ENCODE measurements at regions not wholly inside any gene's neighbourhood (a gene's known extent, or its start where the extent isn't known, plus 50 kb on each side); places are given as distances from the start of the nearest gene placed in this dataset.

DNA sequence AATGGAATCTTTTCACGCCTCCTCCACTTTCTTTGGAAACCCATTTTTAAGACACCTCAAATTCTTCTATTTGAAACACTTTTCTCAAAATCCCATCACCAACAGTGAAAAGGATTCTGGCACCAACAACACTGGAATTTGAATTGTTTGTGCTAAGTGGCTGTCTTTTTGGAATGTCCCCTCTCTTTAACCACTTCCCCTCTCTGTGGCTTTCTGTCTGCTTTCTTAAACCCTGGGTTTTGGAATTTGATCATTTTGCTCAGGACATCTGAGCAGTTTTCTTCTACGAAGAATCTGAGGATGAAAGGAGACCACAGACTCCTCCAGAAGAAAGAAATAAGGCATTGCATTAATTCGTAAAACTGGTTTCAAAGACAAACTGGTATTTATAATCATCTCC is 89.0 kb downstream of the MXRA5 start:
- no peak for DNase-seq

DNA sequence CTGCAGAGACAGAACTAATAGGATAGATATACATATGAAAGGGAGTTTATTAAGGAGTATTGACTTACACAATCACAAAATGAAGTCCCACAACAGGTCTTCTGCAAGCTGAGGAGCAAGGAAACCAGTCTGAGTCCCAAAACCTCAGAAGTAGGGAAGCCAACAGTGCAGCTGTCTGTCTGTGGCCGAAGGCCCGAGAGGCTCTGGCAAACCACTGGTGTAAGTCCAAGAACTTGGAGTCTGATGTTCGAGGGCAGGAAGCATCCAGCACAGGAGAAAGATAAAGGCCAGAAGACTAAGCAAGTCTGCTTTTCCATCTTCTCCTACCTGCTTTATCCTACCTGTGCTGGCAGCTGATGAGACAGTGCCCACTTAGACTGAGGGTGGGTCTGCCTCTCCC is 89.6 kb downstream of the MXRA5 start:
- DNase-seq: no peak

DNA sequence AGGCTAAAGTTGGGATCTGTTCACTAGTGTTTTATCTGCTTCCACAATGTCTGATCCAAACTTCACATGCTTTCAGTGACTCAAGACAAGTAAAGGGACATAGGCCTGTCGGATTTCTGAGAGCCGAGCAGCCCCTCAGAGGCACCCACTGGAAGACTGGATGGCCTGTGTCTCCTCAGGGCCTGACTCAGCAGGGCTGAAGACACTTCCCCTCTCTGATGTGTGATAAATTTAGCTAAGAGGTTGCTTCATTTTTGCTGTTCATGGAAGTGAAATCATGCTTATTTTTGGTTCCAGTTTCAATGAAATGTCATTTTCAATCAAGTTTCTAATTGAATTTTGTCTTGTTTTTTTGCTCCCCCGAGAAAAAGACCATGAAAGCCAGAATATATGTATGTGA is 93.7 kb downstream of the MXRA5 start:
- DNase-seq: no peak

DNA sequence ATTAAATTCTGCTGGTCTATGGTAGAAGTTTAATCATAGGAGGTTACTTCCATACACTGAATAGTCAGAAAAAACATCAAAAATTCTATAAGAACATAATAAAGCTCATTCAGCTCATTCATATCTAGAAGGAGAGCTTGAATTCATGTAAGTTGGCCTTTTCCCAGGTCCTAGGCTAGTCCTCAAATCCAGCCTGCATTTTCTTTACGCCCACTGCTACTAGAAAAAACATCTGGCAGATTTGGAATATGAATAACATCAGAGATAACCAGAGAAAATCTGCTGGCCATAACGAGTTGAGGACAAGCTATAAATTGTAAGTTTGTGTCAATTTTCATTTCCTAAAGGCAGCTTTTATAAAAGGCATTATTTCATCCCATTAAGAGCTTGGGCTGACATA is 95.5 kb downstream of the MXRA5 start:
- no peak for DNase-seq

DNA sequence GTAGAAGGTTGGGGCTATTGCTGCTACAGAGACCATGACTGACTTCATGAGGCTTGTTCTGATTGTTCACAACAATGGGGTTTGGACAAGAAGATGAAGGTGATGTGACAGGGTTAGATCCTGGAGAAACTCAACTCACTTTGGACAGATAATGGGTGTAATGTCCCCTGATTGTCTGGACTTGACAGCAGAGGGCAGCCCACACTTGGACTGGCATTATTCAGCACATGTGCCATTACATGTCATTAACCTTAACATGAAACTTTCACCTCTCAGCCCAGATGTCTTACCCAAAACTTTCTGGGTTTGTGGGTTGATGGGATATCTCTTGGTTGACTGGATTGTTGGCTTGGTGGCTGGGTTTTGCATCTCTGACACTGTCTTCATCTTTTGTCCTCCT is 101.5 kb downstream of the MXRA5 start:
- no peak for DNase-seq

DNA sequence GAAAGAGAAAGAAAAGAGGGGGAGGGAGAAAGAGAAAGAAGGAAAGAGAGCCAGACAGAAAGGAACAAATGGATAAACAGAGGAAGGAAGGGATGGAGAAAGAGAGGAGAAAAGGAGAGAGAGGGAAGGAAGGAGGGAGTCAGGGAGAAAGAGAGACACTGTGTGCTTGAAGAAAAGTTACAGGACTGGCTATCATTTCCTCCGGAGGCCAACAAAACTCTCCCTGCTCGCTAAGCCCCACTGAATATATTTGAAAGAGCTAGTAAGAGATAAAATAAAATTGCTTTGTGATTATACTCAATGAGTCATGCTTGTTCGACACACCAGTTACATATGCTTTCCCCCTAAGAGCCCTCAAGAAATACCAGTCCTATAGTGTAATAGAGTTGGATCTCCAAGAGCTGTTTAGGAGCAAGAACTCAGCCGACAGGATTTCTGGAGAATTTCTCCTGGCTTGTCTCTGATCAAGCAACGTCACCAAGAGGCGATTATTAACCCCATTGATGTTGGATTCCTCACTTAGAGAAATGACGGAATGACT is 102.2 kb downstream of the MXRA5 start:
- no peak for DNase-seq

DNA sequence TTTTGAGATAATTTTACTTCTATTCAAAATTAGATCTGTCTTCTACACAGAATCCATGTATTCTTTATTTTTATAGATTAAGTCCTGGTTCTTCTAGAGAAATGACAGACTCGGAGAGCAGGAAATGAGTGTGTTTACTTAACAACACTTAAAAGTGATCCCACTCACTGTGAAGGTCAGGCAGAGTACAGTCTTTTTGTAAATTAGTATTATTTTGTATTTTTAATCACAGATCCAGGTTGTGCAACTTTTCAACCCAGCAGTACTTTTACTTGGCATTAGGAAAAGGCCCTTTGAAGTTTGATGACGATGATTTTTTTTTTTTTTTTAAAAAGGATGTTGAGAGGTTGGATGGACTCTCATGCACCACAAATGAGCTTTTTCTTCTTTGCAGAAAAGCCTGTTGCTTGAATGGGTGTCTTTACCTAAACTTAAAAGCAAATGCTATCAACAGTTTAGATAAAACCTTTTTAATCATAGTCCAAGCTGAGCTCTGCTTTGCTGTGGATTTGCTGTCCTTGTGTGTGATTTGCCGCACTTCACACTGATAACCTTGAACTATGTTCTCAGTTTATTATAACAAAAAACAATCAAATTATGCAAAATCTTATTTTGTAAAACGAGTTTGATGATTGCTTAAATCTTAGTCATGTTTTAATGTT is 114.1 kb downstream of the MXRA5 start:
- no peak for DNase-seq

DNA sequence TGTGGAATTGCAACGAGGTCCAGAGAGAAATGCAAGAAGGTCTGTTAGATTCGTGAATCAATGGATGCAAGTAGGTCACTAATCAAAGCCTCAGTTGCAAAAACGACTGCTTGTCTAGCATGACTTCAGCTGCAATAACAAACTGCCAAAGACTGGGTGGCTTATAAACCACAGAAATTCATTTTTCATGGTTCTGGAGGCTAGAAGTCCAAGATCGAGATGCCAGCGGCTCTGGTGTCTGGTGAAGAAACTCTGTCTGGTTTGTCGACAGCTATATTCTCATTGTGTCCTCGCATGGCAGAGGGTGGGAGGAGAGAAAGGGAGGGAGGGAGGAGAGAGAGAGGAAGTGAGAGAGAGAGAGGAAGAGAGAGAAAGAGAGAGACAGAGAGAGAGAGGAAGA is 114.7 kb downstream of the MXRA5 start:
- DNase-seq: no peak

DNA sequence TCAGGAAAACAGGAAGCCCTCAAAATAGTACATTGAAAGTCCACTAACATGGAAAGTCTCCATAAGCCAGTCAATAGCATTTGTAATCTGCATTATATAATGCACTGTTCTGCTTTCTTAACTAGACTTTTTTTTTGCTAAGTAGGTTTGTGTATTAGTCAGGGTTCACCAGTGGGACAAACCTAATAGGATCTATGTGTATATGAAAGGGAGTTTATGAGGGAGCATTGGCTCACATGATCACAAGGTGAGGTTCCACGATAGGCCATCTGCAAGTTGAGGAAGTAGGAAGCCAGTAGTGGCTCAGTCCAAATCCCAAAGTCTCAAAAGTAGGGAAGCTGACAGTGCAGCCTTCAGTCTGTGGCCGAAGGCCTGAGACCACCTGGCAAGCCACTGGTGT is 116.0 kb downstream of the MXRA5 start:
- DNase-seq: no peak

DNA sequence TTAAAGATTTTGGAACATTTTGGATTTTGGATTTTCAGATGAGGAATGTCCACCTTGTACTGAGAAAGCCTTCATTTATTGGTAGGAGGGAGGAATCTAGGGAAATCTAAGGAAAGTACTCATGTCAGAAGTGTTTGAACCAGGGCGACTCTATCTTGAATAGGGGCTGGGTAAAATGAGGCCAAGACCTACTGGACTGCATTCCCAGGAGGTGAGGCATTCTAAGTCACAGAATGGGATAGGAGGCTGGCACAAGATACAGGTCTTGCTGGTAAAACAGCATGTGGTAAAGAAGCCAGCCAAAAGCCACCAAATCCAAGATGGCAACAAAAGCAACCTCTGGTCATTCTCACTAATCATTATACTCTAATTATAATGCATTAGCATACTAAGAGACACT is 118.9 kb downstream of the MXRA5 start:
- no peak for DNase-seq

DNA sequence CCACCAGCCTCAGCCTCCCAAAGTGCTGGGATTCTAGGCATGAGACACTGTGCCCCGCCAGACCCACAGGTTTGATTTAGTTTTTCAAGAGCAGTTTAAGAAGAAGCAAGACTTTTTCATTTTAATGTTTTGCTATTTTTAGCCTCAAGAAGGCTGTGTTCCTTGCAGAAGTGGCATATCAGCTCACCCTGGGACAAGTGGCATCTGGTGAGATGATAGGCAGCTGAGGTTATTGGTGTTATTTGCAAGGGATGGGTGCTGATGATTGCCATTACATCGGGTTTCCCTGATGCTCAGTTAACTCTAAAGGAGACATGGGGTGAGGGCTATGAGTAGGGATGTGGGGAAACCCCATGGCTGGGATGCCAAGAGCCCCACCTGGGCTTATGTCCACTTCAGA is 120.4 kb downstream of the MXRA5 start:
- no peak for DNase-seq

DNA sequence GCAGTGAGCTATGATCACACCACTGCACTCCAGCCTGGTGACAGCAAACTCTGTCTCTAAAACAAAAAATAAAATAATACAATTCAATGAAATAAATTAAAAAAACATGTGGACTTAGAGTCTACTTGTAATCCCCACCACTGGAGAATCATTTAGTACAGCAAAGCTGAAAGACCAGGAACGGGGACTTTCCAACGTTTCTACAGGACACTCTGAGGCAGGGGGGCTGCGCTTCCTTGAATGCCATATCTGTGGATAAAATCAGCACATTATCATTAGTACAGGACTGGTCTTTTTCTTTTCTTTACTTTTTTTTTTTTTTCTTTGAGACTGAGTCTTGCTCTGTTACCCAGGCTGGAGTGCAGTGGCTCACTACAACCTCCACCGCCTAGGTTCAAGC is 124.8 kb downstream of the MXRA5 start:
- no peak for DNase-seq

DNA sequence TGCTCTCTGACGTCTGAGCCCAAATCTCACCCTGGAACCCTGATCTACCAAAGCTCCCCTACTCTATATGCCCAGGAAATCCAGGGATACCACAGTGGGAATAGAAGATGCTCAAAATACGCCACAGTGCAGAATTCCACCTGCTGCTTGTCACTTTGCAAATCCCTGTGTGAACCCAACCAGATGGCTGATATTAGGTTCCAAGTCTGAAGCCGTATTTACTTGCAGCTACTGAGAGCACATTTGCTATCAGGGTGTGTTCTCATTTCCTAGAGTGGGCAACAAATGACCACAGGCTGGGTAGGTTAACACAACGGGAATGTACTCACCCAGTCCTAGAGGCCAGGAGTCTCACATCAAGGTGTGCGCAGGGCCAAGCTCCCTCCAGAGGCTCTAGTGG is 126.8 kb downstream of the MXRA5 start:
- DNase-seq: no peak

DNA sequence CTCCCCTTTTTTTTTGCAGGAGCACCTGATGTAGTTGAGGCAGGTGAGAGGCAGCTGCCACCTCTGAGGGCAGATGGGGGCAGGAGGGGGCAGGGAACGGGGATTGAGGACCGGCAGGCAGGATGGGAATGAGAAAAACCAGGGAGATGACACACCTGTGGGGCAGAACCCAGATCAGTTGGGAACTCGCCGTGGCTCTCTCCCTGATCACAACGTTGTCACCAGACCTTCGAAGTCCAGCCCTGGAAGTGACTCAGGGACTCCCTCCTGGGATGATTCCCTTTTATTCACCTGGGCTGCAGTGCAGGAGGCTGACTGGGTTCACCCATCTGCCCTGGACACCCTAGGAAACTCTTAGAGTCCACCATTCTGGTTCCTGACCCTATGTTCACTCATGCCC is 127.2 kb downstream of the MXRA5 start:
- DNase-seq: no peak

DNA sequence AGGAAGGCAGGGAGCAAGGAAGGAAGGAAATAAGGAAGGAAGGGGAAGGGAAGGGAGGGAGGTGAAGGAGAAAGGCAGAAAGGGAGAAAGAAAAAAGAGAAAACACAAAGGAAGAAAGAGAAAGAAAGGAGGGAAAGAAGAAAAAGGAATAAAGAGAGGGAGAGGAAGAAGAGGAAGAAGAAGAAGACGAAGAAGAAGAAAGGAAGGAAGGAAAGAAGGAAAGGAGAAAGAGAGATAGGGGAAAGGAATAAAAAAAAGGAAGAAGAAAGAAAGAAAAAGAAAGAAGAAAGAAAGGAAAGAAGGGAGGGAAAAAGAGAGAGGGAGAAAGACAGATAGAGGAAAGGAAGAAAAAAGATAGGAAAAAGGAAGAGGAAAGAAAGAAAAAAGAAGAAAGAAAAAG is 128.0 kb downstream of the MXRA5 start:
- no peak for DNase-seq

DNA sequence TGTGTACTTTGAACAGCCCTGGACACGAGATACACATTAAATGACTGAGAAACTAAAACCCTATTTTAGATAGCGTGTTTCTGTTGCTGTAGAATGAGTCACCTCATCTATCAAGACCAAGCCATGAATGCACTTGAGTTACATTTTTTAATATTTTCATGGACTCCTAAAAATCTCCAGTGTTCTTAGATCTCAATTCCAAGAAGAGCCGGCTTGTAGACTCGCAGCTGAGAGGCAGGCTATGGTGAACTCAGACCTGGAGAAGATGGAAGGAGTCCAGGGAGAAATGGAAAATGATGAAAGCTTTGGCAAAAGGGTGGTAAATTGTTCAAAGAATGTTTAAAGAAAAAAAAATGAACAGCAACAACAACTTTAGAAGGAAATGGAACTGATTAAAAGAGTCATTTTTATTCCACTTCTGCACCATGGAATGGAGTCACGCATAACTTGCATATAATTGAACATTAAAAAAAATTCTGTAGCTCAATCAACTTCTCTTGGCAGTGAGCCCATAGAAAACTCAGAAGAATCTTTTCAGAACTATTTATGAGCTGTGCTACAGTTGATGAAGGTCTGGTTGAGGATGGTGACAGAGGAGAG is 129.8 kb downstream of the MXRA5 start:
- DNase-seq: no peak

DNA sequence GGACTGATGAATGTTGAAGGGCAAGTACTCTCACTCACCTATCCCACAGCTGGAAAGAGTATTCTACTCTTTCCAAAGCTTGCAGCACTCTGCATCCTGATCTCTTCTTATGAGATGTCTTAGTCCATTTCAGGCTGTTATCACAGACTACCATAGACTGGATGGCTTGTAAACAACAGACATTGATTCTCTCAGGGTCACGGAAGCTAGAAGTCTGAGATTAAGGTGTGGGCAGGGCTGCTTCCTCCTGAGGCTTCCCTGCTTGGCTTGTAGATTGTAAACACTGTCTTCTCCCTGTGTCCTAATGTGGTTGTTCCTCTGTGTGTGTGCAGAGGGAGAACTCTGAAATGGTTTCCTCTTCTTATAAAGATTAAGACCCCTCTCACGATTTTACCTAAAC is 131.2 kb downstream of the MXRA5 start:
- DNase-seq: no peak

DNA sequence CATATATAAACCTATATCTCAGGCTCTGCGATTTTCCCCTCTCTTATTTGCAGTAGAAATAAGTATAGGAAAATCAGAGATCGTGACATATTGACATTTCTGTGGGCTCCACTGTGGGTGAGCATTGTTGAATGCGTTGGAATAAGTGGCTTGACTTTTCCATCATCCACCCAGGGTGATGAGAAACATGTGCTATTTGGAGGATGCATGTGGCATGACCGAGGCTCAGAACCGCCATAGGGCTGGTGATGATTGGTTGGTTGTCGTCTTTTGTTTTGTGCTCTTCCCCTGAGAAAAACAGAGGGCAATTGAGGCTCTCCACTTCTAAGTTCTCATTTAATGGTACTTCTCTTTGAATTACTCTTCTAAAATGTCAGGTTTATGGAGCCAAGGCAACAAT is 140.1 kb downstream of the MXRA5 start:
- DNase-seq: no peak

DNA sequence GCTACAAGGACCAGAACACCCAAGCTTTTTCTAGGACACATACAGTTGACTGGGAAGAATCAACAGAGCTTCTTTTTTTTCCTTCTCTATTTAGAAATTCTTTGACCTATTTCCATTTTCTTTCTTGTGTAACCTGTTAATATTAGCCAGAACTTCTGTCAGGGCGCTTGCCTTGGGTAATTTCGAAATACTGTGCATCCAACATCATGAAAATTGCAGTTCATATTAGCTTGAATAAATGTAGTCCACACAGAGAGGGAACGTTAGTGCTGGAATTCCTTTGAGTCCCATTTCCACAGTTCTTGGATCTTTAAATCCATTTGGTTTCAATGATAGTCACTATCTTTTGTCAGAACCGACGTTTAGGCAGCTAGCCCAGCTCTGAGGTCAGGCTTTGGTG is 141.8 kb downstream of the MXRA5 start:
- DNase-seq: no peak

DNA sequence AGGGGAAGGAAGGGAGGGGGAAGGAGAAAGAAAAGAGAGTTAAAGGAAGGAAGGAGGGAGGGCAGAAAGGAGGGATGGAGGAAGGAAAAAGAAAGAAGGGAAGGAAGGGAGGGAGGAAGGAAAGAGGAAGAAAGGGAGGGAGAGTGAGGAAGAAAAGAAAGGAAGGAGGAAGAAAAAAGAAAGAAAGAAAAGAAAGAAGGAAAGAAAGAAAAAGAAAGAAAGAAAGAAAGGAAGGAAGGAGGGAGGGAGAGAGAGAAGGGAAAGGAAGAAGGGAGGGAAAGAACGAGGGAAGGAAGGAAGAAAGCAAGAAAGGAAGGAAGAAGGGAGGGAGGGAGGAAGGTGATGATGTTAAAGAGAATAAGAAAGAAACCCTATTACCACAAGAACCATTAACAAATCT is 150.6 kb downstream of the MXRA5 start:
- DNase-seq: no peak

DNA sequence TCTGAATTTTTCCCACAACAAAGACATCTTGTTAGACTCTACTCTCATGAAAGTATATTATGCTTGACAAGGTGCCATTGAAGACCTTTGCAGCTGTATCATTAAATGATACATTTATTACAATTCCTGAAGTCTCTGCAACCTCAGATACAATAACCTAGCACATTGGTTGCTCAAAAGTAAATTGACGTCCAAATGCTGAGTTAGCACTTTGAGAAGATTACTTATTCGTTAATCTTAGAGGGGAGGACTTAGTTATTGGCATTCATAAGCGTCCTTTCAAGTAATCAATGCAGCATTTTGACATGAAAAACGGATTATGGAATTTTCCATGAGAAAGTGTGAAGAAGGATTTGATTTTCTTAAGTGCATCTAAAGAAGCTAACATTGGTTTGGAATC is 151.6 kb downstream of the ARSF start:
- no peak for DNase-seq

DNA sequence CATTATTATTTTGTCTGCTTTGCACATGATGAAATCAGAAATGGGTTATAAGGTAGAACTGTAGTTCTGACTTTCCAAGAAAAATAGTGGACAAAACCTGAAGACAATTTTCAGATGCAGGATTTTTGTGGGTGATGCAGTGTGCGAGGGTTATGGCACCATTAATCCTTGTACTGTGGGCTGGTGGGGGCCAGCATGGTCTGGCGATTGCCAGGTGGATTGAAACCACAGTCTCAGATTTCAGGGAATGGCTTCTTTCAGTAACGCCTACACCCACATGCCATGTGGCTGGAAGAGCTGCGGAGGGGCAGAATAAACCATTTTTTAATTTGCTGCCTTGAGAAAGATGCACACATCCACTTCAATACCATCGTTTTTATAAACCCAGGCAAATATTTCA is 150.5 kb downstream of the ARSF start:
- DNase-seq: peak; percentile 15

DNA sequence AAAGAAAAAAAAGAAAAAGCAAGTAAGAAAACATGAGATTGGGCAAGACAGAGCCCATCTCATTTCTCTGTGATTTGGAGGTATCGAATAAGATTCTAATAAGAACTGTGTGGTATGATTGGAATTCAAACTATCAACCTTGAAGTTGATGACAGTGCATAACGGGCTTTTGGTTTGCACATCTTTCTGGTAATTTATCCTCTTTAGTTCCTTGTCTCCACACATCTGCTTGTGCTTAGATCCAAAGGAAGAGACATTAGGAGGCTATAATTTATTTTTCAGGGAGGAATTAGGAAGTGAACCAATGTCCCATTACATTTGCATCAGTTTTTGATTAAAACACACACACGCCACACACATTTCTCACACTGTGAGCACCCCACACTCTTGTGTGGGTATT is 149.9 kb downstream of the ARSF start:
- DNase-seq: no peak

Measured in renal pelvis (tissue), 1 donor.